ENCODE measurements at regions not wholly inside any gene's neighbourhood (a gene's known extent, or its start where the extent isn't known, plus 50 kb on each side); places are given as distances from the start of the nearest gene placed in this dataset.

DNA sequence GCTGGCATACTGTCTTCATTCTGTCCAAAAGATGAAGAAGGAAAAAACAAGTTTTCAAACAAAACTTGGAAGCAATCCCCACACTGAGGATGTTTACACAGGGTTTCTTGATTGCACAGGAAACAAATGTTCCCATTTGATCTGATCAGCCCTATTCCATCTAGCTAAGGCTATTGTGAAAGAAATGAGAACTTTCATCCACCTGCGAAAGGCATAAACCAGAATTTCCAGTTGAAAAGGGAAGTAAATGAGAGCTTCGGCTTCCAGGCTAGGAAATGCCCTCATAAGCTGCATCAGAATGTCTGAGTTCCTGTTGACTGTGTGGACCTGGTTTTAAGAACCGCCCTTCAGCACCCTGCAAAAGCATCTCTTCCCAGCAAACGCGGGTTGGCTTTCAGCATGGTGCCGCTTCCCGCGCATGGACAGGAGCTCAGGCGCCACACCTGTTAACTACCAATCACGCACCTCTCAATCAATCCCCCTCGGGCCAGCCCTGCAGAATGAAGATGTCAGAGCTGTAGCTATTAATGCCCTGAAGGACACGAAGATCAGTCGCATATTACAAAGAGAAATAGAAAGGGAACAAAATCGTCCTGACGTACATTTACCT, 850.4 kb downstream of the GALR1 start:
- DNase-seq = no peak
- TF ChIP-seq, protein P1, sequence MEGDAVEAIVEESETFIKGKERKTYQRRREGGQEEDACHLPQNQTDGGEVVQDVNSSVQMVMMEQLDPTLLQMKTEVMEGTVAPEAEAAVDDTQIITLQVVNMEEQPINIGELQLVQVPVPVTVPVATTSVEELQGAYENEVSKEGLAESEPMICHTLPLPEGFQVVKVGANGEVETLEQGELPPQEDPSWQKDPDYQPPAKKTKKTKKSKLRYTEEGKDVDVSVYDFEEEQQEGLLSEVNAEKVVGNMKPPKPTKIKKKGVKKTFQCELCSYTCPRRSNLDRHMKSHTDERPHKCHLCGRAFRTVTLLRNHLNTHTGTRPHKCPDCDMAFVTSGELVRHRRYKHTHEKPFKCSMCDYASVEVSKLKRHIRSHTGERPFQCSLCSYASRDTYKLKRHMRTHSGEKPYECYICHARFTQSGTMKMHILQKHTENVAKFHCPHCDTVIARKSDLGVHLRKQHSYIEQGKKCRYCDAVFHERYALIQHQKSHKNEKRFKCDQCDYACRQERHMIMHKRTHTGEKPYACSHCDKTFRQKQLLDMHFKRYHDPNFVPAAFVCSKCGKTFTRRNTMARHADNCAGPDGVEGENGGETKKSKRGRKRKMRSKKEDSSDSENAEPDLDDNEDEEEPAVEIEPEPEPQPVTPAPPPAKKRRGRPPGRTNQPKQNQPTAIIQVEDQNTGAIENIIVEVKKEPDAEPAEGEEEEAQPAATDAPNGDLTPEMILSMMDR (IDR thresholded peaks at IDR 0.05) = no peak
- Histone ChIP-seq H3K27me3 (no peaks in the 10 kb centered on the region), H3K36me3 (no peaks in the 10 kb centered on the region), H3K4me1 (no peaks in the 10 kb centered on the region), H3K27ac (no peak overlapping the region), H3K4me3 (no peak overlapping the region), H3K9me3 (no peaks in the 10 kb centered on the region)
- intact Hi-C loops (cut with DNase I; ENCODE audit: low total_unique reads) = no loop called here

DNA sequence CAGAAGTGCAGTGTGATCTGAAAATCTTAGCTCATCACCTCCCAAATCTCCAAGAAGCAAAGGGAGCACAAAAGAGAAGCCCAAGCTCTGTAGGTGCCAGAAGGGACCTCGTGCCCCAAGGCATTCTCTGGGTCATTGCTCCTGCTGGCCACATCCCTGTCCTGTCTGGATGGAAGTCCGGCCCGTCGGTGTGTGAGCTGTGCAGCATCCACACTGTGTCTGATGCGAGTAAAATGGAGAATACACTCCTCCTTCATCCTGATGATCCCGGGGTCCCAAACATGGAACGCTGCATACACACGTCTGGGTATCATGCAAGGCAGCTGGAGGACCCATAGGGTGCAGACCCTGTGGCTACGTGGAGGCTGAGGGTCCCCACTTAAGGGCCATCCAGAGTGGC, 851.4 kb downstream of the GALR1 start:
- Histone ChIP-seq H3K27ac (no peak overlapping the region), H3K9me3 (no peaks in the 10 kb centered on the region), H3K4me3 (no peak overlapping the region), H3K36me3 (no peaks in the 10 kb centered on the region), H3K27me3 (no peaks in the 10 kb centered on the region), H3K4me1 (no peaks in the 10 kb centered on the region)
- TF ChIP-seq, protein P1 (IDR thresholded peaks at IDR 0.05) = no peak
- no peak for DNase-seq
- intact Hi-C loops (cut with DNase I; ENCODE audit: low total_unique reads) = no loop called here

DNA sequence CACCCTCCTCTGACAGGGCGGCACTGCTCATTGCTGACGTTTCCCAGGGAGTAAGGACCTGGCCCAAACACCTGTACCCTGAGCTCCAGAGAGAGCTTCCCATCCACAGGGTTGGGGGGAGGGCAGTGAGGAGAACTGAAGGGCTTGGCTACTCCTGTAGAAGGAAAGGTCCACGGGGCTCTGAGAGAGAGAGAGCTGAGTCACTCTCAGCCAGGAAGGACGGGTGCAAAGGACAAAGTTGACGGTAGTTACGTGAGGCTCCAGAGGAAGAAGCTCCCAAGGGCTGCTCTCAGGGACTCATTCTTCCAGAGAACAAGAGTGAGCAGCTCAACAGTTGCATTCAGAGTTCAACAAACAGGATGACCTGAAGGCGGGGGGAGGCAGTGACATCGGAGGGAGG, 852.5 kb downstream of the GALR1 start:
- Histone ChIP-seq H3K27ac (no peak overlapping the region), H3K4me1 (no peaks in the 10 kb centered on the region), H3K9me3 (no peaks in the 10 kb centered on the region), H3K27me3 (no peaks in the 10 kb centered on the region), H3K4me3 (no peak overlapping the region), H3K36me3 (no peaks in the 10 kb centered on the region)
- no peak for DNase-seq
- intact Hi-C loops (cut with DNase I; ENCODE audit: low total_unique reads) = no loop called here
- TF ChIP-seq, protein P1 (IDR thresholded peaks at IDR 0.05) = no peak

DNA sequence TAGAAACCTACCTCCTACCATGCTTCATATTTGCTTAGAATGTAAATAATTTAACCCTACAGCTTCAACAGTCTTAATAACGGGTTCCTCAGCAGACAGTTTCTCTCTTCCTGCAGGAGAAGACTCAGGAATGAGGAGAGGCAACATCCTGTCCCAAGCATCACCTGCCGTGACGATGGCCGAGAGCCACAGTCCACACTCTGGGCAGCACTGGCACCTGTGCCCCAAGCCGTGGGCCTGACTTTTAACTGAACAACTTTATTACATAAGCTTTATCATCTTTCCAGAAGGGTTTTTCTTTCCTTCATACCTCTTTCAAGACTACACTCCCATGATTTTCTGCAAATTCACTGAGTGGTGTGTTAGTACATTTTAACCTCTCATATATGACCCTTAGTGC, 856.0 kb downstream of the GALR1 start:
- no peak for DNase-seq
- H3K4me3 ChIP-seq = no peak overlapping the region
- TF ChIP-seq, protein P1 (IDR thresholded peaks at IDR 0.05) = no peak
- intact Hi-C loops (cut with DNase I; ENCODE audit: low total_unique reads) = no loop called here
- no peaks in the 10 kb centered on the region for H3K27me3 ChIP-seq
- H3K9me3 ChIP-seq = no peaks in the 10 kb centered on the region
- no peaks in the 10 kb centered on the region for H3K4me1 ChIP-seq
- no peaks in the 10 kb centered on the region for H3K36me3 ChIP-seq
- no peak overlapping the region for H3K27ac ChIP-seq

DNA sequence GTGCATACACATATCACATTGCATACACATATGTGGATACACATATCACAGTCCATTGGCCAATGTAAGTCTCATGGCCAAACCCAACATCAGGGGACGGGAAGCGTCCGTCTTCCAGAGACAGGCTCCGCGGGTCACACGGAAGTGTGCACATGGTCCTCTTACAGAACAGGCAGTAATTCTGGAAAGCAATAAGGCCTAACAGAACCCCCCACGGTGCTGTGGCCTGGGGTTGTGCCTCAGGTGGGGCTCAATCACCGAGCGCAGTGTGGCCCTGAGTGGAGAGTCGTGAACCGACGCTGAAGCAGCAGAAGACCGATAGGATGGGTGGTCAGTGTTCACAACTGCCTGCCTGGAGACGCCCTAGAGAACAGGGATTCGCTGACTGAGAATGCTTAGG, 857.3 kb downstream of the GALR1 start:
- no peaks in the 10 kb centered on the region for H3K4me1 ChIP-seq
- TF ChIP-seq, protein P1 (IDR thresholded peaks at IDR 0.05) = no peak
- intact Hi-C loops (cut with DNase I; ENCODE audit: low total_unique reads) = no loop called here
- H3K36me3 ChIP-seq = no peaks in the 10 kb centered on the region
- H3K4me3 ChIP-seq = no peak overlapping the region
- H3K9me3 ChIP-seq = no peaks in the 10 kb centered on the region
- no peaks in the 10 kb centered on the region for H3K27me3 ChIP-seq
- H3K27ac ChIP-seq = no peak overlapping the region
- no peak for DNase-seq

DNA sequence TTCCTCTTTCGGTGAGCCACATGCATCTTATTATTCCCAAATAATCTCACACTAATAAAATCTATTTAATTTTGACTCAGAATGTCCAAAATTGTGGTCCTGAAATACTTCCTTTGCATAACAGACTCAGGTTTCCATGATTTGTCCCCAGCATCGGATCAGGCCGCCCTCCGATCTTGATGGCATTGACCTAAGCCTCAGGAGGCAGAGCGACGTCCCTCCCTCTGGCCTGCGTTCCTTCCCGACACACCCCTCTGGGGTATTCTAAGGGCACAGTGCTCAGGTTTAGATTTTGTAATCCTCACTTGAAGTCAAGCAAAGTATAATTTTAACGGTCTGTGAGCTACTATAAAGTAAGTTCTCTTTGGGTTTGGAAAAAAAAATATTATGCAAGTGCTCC, 857.7 kb downstream of the GALR1 start:
- Histone ChIP-seq H3K27me3 (no peaks in the 10 kb centered on the region), H3K36me3 (no peaks in the 10 kb centered on the region), H3K4me1 (no peaks in the 10 kb centered on the region), H3K9me3 (no peaks in the 10 kb centered on the region), H3K4me3 (no peak overlapping the region), H3K27ac (no peak overlapping the region)
- intact Hi-C loops (cut with DNase I; ENCODE audit: low total_unique reads) = no loop called here
- DNase-seq = no peak
- TF ChIP-seq, protein P1 (IDR thresholded peaks at IDR 0.05) = no peak
